ENCODE measurements at regions not wholly inside any gene's neighbourhood (a gene's known extent, or its start where the extent isn't known, plus 50 kb on each side); places are given as distances from the start of the nearest gene placed in this dataset.

- H3K4me1 ChIP-seq, result no peaks in the 10 kb centered on the region
- DNase-seq, result no peak
- H3K4me3 ChIP-seq, result no peak overlapping the region
- no peaks in the 10 kb centered on the region for H3K27me3 ChIP-seq
- intact Hi-C loops (cut with DNase I), result no loop called here
- no peak for ATAC-seq
- no peaks in the 10 kb centered on the region for H3K9me3 ChIP-seq
- H3K27ac ChIP-seq, result no peak overlapping the region
- no peaks in the 10 kb centered on the region for H3K36me3 ChIP-seq
- TF ChIP-seq, protein P1, sequence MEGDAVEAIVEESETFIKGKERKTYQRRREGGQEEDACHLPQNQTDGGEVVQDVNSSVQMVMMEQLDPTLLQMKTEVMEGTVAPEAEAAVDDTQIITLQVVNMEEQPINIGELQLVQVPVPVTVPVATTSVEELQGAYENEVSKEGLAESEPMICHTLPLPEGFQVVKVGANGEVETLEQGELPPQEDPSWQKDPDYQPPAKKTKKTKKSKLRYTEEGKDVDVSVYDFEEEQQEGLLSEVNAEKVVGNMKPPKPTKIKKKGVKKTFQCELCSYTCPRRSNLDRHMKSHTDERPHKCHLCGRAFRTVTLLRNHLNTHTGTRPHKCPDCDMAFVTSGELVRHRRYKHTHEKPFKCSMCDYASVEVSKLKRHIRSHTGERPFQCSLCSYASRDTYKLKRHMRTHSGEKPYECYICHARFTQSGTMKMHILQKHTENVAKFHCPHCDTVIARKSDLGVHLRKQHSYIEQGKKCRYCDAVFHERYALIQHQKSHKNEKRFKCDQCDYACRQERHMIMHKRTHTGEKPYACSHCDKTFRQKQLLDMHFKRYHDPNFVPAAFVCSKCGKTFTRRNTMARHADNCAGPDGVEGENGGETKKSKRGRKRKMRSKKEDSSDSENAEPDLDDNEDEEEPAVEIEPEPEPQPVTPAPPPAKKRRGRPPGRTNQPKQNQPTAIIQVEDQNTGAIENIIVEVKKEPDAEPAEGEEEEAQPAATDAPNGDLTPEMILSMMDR (IDR thresholded peaks at IDR 0.05), result no peak
Measured at GRCh38 chr5:90338712-90339372, 70.7 kb downstream of the CETN3 start.

DNA sequence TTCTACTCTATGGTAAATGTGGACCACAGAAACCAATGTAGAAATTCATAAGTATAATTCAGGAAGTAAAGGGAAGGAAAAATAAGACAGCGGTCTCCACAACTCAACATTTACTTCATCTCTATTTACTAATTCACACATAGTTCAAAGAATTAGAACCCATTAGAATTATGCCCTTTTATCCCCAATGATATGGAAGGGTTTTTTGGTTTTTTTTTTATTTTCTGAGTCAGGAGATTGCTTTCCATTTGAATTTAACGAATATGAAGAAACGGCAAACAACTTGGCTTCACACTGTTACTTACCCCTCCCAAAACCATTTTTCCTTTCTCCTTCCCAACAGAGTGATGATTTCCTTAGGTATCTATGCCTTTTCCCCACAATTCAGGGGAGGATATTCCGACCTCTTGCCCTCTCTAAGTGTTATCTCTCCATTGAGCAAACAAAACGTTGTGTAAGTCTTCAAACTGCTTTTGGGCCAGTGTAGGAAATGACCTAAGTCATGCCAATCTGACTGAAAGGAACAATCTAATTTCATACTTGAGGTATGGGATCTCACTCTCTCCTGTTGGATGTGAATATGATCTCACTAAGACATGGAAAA is 72.0 kb downstream of the CETN3 start:
- ATAC-seq (no peak), DNase-seq (no peak)
- Histone ChIP-seq H3K27me3 (no peaks in the 10 kb centered on the region), H3K9me3 (no peaks in the 10 kb centered on the region), H3K36me3 (no peaks in the 10 kb centered on the region), H3K27ac (no peak overlapping the region), H3K4me3 (no peak overlapping the region), H3K4me1 (no peaks in the 10 kb centered on the region)
- intact Hi-C loops (cut with DNase I), result no loop called here
- TF ChIP-seq, protein P1 (IDR thresholded peaks at IDR 0.05), result no peak

DNA sequence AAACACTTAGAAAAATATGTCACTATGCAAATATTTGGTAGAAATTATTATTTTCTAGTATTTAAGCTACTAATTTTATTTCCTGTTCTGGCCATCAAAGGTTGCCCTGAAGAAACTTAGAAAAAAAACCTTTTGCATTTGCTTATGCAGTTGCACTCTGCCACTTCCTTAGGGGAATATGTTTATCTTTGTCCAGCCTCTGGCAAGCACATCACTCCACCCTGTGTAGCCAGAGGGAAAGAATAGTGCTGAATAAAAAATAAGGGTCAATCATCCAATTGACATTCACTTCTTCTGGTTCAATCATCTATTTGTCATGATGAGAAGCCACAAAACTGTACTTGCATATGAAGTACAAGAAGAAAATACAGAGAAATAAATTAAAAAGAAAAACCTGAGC is 72.8 kb downstream of the CETN3 start:
- no peak overlapping the region for H3K4me3 ChIP-seq

DNA sequence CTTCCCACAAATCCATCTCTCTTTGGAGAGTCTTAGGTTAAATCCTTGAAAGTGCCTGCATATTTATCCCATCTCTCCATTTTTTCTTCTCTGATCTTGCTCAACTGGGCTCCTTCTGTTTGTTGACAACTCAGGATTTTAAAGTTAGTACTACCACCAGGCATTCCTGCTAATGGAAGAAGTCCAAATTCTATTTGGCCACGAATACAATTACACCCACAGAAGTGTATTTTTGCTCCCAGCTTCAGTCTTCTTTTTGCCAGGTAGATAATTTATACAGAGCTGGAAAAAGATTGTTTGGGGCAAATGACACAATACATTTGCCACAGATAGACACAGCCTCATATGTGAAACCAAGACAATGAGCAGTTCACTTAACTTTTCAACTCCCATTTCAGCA is 74.8 kb downstream of the CETN3 start:
- Histone ChIP-seq H3K27me3 (no peaks in the 10 kb centered on the region), H3K4me3 (no peak overlapping the region), H3K36me3 (no peaks in the 10 kb centered on the region), H3K9me3 (no peaks in the 10 kb centered on the region), H3K4me1 (no peaks in the 10 kb centered on the region), H3K27ac (no peak overlapping the region)
- TF ChIP-seq, protein P1 (IDR thresholded peaks at IDR 0.05), result no peak
- ATAC-seq (no peak), DNase-seq (no peak)
- intact Hi-C loops (cut with DNase I), result no loop called here

More for the DNA sequence above, 72.8 kb downstream of the CETN3 start:
- DNase-seq (no peak), ATAC-seq (no peak)
- Histone ChIP-seq H3K27me3 (no peaks in the 10 kb centered on the region), H3K4me1 (no peaks in the 10 kb centered on the region), H3K9me3 (no peaks in the 10 kb centered on the region), H3K27ac (no peak overlapping the region), H3K36me3 (no peaks in the 10 kb centered on the region)
- TF ChIP-seq, protein P1 (IDR thresholded peaks at IDR 0.05), result no peak
- intact Hi-C loops (cut with DNase I), result no loop called here

DNA sequence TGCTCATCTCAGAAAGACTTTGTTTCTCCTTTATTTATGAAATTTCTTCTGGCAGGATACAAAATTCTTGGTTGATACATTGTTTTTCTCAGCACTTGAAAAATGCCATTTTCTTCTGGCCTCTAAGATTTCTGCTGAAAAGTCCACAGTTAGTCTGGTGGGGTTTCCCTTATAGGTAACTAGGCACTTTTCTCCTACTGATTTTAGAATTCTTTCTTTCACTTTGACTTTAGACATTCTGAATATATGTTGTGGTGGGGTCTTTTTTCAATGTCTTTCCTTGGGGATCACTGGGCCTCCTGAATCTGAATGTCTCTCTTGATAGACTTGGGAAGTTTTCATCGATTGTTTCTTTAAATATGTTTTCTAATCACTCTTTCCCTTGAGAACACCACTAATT is 79.6 kb downstream of the CETN3 start:
- DNase-seq (no peak), ATAC-seq (no peak)
- intact Hi-C loops (cut with DNase I), result no loop called here
- no peaks in the 10 kb centered on the region for H3K4me1 ChIP-seq
- H3K4me3 ChIP-seq, result no peak overlapping the region
- H3K27ac ChIP-seq, result no peak overlapping the region
- H3K36me3 ChIP-seq, result no peaks in the 10 kb centered on the region
- no peaks in the 10 kb centered on the region for H3K9me3 ChIP-seq
- TF ChIP-seq, protein P1 (IDR thresholded peaks at IDR 0.05), result no peak
- no peaks in the 10 kb centered on the region for H3K27me3 ChIP-seq
